ENCODE measurements at regions not wholly inside any gene's neighbourhood (a gene's known extent, or its start where the extent isn't known, plus 50 kb on each side); places are given as distances from the start of the nearest gene placed in this dataset.

- TF ChIP-seq REST (IDR thresholded peaks at IDR 0.05; ENCODE audit: low read depth, low read length) (no peak), MEF2A (IDR thresholded peaks at IDR 0.05; ENCODE audit: borderline replicate concordance, low read depth) (peak; percentile 44; the same call in 1 of the 2 replicates), FOXM1 (IDR thresholded peaks at IDR 0.05; ENCODE audit: low read depth) (no peak), GABPA (IDR thresholded peaks at IDR 0.05; ENCODE audit: low read depth) (no peak), YY1 (IDR thresholded peaks at IDR 0.05; ENCODE audit: low read depth) (no peak), GATA2 (CRISPR knock-in tag; IDR thresholded peaks at IDR 0.05) (no peak), RCOR1 (IDR thresholded peaks at IDR 0.05; ENCODE audit: low read length) (no peak), NRF1 (IDR thresholded peaks at IDR 0.05; ENCODE audit: low read depth, low read length) (no peak), IRF3 (IDR thresholded peaks at IDR 0.05; ENCODE audit: low read depth, low read length) (no peak), SIN3A (IDR thresholded peaks at IDR 0.05; ENCODE audit: borderline replicate concordance, low read depth, low read length) (no peak), RXRA (IDR thresholded peaks at IDR 0.05; ENCODE audit: borderline replicate concordance, low read depth) (peak; percentile 78), JUND (IDR thresholded peaks at IDR 0.05) (peak; percentile 91), CHD2 (IDR thresholded peaks at IDR 0.05; ENCODE audit: low read length, partially characterized antibody) (no peak), ZBTB33 (IDR thresholded peaks at IDR 0.05; ENCODE audit: borderline replicate concordance, low read depth) (0 out of 2 replicates have a peak, but pooled peaks have one; percentile 26)
- TF ChIP-seq, protein P1, sequence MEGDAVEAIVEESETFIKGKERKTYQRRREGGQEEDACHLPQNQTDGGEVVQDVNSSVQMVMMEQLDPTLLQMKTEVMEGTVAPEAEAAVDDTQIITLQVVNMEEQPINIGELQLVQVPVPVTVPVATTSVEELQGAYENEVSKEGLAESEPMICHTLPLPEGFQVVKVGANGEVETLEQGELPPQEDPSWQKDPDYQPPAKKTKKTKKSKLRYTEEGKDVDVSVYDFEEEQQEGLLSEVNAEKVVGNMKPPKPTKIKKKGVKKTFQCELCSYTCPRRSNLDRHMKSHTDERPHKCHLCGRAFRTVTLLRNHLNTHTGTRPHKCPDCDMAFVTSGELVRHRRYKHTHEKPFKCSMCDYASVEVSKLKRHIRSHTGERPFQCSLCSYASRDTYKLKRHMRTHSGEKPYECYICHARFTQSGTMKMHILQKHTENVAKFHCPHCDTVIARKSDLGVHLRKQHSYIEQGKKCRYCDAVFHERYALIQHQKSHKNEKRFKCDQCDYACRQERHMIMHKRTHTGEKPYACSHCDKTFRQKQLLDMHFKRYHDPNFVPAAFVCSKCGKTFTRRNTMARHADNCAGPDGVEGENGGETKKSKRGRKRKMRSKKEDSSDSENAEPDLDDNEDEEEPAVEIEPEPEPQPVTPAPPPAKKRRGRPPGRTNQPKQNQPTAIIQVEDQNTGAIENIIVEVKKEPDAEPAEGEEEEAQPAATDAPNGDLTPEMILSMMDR (IDR thresholded peaks at IDR 0.05) = no peak
- TF ChIP-seq, protein P2, sequence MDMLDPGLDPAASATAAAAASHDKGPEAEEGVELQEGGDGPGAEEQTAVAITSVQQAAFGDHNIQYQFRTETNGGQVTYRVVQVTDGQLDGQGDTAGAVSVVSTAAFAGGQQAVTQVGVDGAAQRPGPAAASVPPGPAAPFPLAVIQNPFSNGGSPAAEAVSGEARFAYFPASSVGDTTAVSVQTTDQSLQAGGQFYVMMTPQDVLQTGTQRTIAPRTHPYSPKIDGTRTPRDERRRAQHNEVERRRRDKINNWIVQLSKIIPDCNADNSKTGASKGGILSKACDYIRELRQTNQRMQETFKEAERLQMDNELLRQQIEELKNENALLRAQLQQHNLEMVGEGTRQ (IDR thresholded peaks at IDR 0.05; ENCODE audit: borderline replicate concordance, low read depth, low read length) = no peak
Measured at GRCh38 chr20:11117808-11118528, 444.2 kb upstream of the JAG1 start (continued).
